Naive B cell (primary cell): ENCODE measurements at regions not wholly inside any gene's neighbourhood (a gene's known extent, or its start where the extent isn't known, plus 50 kb on each side); places are given as distances from the start of the nearest gene placed in this dataset.
"Not testable (repeated sequence)": the region's sequence is repeated elsewhere in the genome, so short reads cannot be mapped to it uniquely, and the experiment has no call there.

ENCODE experiments used
- ATAC-seq, 2 donors: fragments of 150-1000 bp; cut with Tn5 transposase; 2 replicates each; pipeline ENCODE4 v1.10.0; 2021; ENCODE audit warnings: low read depth in 2 of 2, mild to moderate bottlenecking in 2 of 2, moderate library complexity in 2 of 2
- DNase-seq: peaks from one replicate; pipeline ENCODE4 v3.0.0; 2022
- H3K27ac Mint-ChIP-seq, 6 donors: one replicate each; pipeline ENCODE4 v1.8.0; 2020 to 2022; ENCODE audit warnings: mild to moderate bottlenecking in 6 of 6, mixed read lengths in 6 of 6, moderate library complexity in 5 of 6, inconsistent platforms in 2 of 6
- H3K27me3 Mint-ChIP-seq, 3 donors: one replicate each; pipeline ENCODE4 v1.8.0; 2021 to 2022; ENCODE audit warnings: mixed read lengths in 3 of 3, mild to moderate bottlenecking in 1 of 3
- H3K36me3 Mint-ChIP-seq, 2 donors: one replicate each; pipeline ENCODE4 v1.8.0; 2020 to 2022; ENCODE audit warnings: mixed read lengths in 2 of 2, inconsistent platforms in 1 of 2, mild to moderate bottlenecking in 1 of 2
- H3K4me1 Mint-ChIP-seq, 3 donors: one replicate each; pipeline ENCODE4 v1.8.0; 2020 to 2022; ENCODE audit warnings: mixed read lengths in 3 of 3, inconsistent platforms in 1 of 3, mild to moderate bottlenecking in 1 of 3, moderate library complexity in 1 of 3
- H3K4me3 Mint-ChIP-seq, 8 donors: one replicate each; pipeline ENCODE4 v1.8.0; 2020 to 2022; ENCODE audit warnings: mild to moderate bottlenecking in 8 of 8, mixed read lengths in 8 of 8, moderate library complexity in 8 of 8, inconsistent platforms in 2 of 8
- H3K9me3 Mint-ChIP-seq, 7 donors: one replicate each; pipeline ENCODE4 v1.8.0; 2020 to 2022; ENCODE audit warnings: mixed read lengths in 7 of 7, mild to moderate bottlenecking in 5 of 7, inconsistent platforms in 2 of 7, moderate library complexity in 1 of 7

GRCh38 chr12:34097213-34097612 lies 74.9 kb downstream of the ALG10 start:
- Mint-ChIP-seq H3K9me3 (no peaks in the 10 kb centered on the region), H3K27me3 (peaks cover 0 to 8% (median 0%) of the 10 kb centered on the region in 3 donors), H3K36me3 (no peaks in the 10 kb centered on the region), H3K27ac (no peak overlapping the region), H3K4me3 (no peak overlapping the region), H3K4me1 (no peaks in the 10 kb centered on the region)
- DNase-seq (no peak), ATAC-seq (no peak)

DNA sequence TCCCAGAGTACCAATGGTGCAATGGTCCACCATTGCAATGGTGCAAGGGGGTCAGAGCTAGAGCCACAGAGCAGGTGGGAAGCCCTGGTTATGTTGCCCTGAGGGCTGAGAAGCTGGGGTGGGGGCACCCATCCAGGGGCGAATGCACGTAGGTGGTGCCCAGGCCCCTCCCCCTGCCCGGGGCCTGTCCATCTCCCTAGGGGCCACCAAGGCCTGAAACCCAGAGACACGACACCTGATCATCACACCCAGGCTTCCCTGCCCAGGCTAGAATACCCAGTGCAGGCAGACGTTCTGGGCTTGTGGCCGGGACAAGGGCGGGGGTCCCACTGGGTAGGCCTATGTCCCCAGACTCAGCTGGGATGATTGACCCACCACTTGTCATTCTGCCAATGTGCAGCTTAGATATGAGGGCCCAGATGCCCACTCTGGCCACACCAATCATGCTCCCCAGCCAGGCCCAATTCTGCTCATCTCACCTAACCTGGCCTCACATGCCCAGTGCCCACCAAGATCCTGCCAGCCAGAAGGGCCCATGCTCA lies 83.2 kb downstream of the ALG10 start:
- Mint-ChIP-seq H3K9me3 (no peaks in the 10 kb centered on the region), H3K27ac (no peak overlapping the region), H3K27me3 (peaks cover 10 to 29% (median 25%) of the 10 kb centered on the region in 3 donors), H3K36me3 (no peaks in the 10 kb centered on the region), H3K4me1 (peaks cover 0 to 2% (median 0%) of the 10 kb centered on the region in 3 donors), H3K4me3 (no peak overlapping the region)
- DNase-seq (no peak), ATAC-seq (no peak)

DNA sequence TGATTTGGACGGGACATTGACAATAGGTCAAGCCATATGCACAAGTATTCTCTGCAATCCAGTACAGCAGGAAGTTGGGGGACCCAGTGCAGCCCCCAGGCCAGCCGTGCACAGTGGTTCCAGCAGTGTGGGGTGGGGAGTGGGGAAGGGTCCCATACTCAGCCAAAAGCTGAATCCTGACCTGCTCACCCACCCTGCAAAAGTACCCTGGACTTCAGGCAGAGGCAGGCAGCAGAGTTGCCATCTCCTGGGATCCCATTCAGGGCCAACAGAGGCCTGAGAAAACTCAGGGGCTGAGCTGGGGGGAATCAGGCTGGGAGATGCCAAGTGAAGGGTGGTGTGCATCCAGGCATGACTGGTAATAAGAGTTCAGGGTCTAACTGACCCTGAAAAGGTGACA lies 83.9 kb downstream of the ALG10 start:
- H3K36me3 Mint-ChIP-seq: no peaks in the 10 kb centered on the region
- no peak for ATAC-seq
- DNase-seq: no peak
- H3K27me3 Mint-ChIP-seq: peaks cover 10 to 29% (median 25%) of the 10 kb centered on the region in 3 donors
- no peak overlapping the region for H3K4me3 Mint-ChIP-seq
- no peaks in the 10 kb centered on the region for H3K9me3 Mint-ChIP-seq
- no peak overlapping the region for H3K27ac Mint-ChIP-seq
- peaks cover 0 to 2% (median 0%) of the 10 kb centered on the region in 3 donors for H3K4me1 Mint-ChIP-seq

DNA sequence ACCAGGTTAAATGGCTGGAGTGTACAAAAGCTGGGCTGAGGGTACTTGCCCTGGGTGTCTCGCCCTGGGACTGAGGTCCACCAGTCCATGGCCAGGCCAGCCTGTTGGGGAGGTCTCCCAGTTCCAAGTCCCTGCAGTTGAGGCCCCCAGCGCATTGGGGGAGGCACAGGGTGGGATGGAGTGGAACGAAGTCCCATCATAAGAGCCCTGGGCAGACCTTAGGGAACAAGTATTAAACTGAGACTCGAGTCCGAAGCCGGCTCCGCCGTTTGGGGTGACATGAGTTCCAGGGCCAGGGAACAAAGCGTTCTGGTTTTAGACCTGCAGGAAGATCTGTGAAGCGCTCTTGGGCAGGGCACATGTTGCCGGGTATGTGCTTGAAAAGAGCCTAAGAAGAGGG lies 84.7 kb downstream of the ALG10 start:
- H3K4me1 Mint-ChIP-seq: peaks cover 0 to 2% (median 0%) of the 10 kb centered on the region in 3 donors
- no peak overlapping the region for H3K4me3 Mint-ChIP-seq
- H3K27me3 Mint-ChIP-seq: peaks cover 10 to 29% (median 25%) of the 10 kb centered on the region in 3 donors
- no peak overlapping the region for H3K27ac Mint-ChIP-seq
- ATAC-seq (no peak), DNase-seq (no peak)
- H3K36me3 Mint-ChIP-seq: no peaks in the 10 kb centered on the region
- H3K9me3 Mint-ChIP-seq: no peaks in the 10 kb centered on the region

- Mint-ChIP-seq H3K4me3 (no peak overlapping the region), H3K9me3 (no peaks in the 10 kb centered on the region), H3K27me3 (peaks cover 10 to 29% (median 25%) of the 10 kb centered on the region in 3 donors), H3K4me1 (peaks cover 0 to 2% (median 0%) of the 10 kb centered on the region in 3 donors), H3K27ac (no peak overlapping the region), H3K36me3 (no peaks in the 10 kb centered on the region)
- DNase-seq (no peak), ATAC-seq (no peak)
Measured at GRCh38 chr12:34107781-34108404, 85.6 kb downstream of the ALG10 start.

DNA sequence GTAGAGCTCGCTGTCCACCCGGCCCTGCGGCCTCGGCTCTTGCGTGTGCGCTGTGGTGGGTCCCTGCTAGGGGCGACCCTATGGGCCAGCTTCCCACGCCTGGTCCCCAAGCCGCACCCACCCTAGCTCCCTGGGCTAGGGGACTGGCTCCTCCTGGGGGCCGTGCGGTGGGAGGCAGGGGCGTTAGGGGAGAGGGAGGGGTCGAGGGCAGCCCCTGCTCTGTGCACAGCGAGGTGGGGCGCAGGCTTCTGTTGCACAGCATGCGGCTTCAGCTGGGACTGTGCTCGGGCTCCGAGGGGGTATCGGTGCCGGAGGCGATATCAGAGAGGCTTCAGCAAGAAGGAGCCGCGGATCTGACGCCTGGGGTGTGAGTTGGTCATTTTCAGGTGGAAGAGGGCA lies 86.1 kb downstream of the ALG10 start:
- peaks cover 0 to 2% (median 0%) of the 10 kb centered on the region in 3 donors for H3K4me1 Mint-ChIP-seq
- H3K36me3 Mint-ChIP-seq: no peaks in the 10 kb centered on the region
- no peaks in the 10 kb centered on the region for H3K9me3 Mint-ChIP-seq
- ATAC-seq (no peak), DNase-seq (no peak)
- no peak overlapping the region for H3K4me3 Mint-ChIP-seq
- H3K27ac Mint-ChIP-seq: no peak overlapping the region
- peaks cover 15 to 29% (median 25%) of the 10 kb centered on the region in 3 donors for H3K27me3 Mint-ChIP-seq

DNA sequence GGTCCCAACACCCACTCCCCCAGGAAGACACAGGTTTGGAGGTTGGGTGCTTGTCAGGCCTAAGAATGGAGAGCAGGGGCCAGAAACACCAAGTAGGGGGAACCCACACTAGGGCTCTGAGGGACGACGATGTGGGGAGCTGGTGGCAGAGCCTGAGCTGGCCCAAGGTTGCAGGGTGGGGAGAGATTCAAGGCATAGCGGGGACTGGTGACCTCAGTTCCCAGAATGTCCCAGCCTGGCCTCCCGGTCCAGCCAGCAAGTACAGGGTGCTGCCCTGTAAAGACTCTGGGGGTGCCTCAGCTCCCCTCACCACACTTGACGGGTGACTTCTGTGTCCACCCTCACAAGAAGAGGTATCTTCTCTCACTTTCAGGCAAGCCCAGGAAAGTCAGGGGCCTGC lies 86.7 kb downstream of the ALG10 start:
- H3K4me1 Mint-ChIP-seq: peaks cover 0 to 2% (median 0%) of the 10 kb centered on the region in 3 donors
- ATAC-seq: no peak
- H3K4me3 Mint-ChIP-seq: no peak overlapping the region
- no peaks in the 10 kb centered on the region for H3K9me3 Mint-ChIP-seq
- peaks cover 15 to 29% (median 25%) of the 10 kb centered on the region in 3 donors for H3K27me3 Mint-ChIP-seq
- no peak for DNase-seq
- H3K27ac Mint-ChIP-seq: no peak overlapping the region
- H3K36me3 Mint-ChIP-seq: no peaks in the 10 kb centered on the region

DNA sequence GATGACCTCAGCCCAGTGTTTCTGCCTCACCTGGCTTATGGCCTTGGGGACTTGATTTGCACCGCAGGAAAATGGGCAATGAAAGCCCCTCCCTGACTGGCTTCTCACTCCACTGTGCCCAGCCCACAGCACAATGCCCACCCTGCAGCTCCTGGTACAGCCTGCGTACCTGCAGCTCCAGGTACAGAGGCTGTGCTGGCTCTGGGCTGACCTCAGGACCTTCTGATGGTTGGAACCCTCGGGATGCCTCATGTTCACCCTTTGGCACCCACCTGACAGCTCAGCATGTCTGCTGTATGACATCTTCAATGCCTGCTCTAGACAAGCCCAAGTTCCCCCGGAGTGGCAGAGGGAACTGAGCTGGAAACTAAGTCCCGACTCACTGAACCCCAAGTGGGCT lies 87.1 kb downstream of the ALG10 start:
- H3K4me1 Mint-ChIP-seq: peaks cover 0 to 2% (median 0%) of the 10 kb centered on the region in 3 donors
- no peak for ATAC-seq
- no peaks in the 10 kb centered on the region for H3K9me3 Mint-ChIP-seq
- no peak for DNase-seq
- H3K4me3 Mint-ChIP-seq: no peak overlapping the region
- peaks cover 15 to 29% (median 25%) of the 10 kb centered on the region in 3 donors for H3K27me3 Mint-ChIP-seq
- no peaks in the 10 kb centered on the region for H3K36me3 Mint-ChIP-seq
- no peak overlapping the region for H3K27ac Mint-ChIP-seq

DNA sequence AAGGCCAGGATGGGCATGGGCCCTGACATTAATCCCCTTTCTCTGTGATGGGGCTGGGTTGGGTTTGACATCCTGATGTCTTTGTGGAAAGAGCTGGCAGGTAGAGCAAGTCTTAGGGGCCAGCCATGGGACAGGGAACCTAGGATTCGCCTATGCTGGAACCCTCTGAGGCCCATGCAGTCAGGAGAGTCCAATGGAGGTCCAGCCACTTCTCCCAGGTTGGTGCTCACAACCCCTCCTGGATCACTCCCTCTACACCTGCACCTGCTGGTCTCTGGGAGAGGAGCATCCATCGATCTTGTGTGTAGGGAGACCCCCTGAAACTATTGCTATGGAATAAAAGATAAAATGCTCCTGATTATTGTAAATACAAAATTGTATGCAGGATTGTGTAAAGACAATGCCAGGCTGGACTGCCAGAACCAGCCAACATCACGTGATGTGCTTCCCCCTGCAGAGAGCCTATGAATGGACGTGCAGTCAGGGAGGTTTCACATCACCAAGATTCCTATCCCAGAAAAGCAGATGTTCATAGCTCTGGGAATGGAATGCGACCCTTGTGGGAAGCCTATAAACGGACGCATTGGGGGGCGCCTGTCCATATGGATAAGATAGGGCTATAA lies 87.7 kb downstream of the ALG10 start:
- not testable (repeated sequence) for H3K4me1 Mint-ChIP-seq, DNase-seq, ATAC-seq, H3K9me3 Mint-ChIP-seq, H3K4me3 Mint-ChIP-seq, H3K27ac Mint-ChIP-seq, H3K36me3 Mint-ChIP-seq
- peaks cover 11 to 29% (median 25%) of the 10 kb centered on the region in 3 donors for H3K27me3 Mint-ChIP-seq

GRCh38 chr12:34119366-34119765 lies 97.1 kb downstream of the ALG10 start:
- ATAC-seq (no peak), DNase-seq (no peak)
- H3K36me3 Mint-ChIP-seq: no peaks in the 10 kb centered on the region
- no peaks in the 10 kb centered on the region for H3K27me3 Mint-ChIP-seq
- H3K9me3 Mint-ChIP-seq: no peaks in the 10 kb centered on the region
- no peak overlapping the region for H3K4me3 Mint-ChIP-seq
- H3K27ac Mint-ChIP-seq: no peak overlapping the region
- no peaks in the 10 kb centered on the region for H3K4me1 Mint-ChIP-seq

DNA sequence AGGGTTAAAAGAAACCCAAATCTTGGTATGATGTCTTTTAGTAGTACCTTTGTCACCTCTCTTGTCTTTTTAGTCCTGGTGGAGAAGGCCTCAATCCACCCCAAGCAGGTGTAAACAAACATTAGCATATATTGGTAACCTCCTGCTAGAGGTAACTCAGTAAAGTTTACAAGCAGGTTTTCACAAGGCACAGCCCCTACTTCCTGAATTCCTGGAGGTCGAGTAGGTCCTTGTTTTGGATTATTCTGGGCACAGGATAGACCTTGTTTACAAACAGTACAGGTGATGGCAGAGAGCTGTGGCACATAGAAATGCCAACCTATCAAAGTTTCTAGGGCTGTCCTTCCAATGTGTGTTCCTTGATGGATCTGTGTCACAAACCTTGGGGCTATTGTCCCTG lies 99.1 kb downstream of the ALG10 start:
- peaks cover 0 to 1% (median 0%) of the 10 kb centered on the region in 7 donors for H3K9me3 Mint-ChIP-seq
- peaks cover 4 to 13% (median 9%) of the 10 kb centered on the region in 3 donors for H3K4me1 Mint-ChIP-seq
- ATAC-seq: no peak
- no peaks in the 10 kb centered on the region for H3K27me3 Mint-ChIP-seq
- no peak for DNase-seq
- no peak overlapping the region for H3K4me3 Mint-ChIP-seq
- H3K27ac Mint-ChIP-seq: no peak overlapping the region
- H3K36me3 Mint-ChIP-seq: peaks cover 0 to 3% of the 10 kb centered on the region in 2 donors

GRCh38 chr12:34123092-34123491 lies 100.8 kb downstream of the ALG10 start:
- H3K9me3 Mint-ChIP-seq, H3K27me3 Mint-ChIP-seq, H3K27ac Mint-ChIP-seq, H3K4me3 Mint-ChIP-seq: not testable (repeated sequence)
- DNase-seq (peak; percentile 42), ATAC-seq (peak; percentile 43 to 58)
- peaks cover 11 to 24% (median 16%) of the 10 kb centered on the region in 3 donors for H3K4me1 Mint-ChIP-seq
- peaks cover 0 to 10% of the 10 kb centered on the region in 2 donors for H3K36me3 Mint-ChIP-seq

DNA sequence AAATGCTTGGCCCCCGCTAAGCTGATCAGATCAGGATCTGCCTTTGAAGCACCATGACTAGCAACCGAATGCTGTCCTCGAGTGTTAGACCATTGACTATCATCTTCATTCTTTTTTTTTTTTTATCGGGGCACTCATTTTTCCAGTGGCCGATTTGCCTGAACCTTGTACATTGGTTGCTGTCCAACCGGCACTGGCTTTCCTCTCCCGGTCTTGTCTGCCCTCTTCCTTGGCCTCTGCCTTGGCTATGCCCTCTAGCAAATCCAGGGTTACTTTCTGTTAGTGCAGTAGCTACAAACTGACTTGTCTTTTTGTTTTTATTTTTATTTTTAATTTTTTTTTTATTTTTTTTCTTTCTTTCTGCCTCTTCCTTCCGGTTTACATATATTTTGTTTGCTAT lies 102.3 kb downstream of the ALG10 start:
- Mint-ChIP-seq H3K4me3 (no peak overlapping the region), H3K27me3 (peaks cover 0 to 15% (median 0%) of the 10 kb centered on the region in 3 donors), H3K27ac (no peak overlapping the region), H3K4me1 (peaks cover 15 to 37% (median 19%) of the 10 kb centered on the region in 3 donors), H3K36me3 (peaks cover 0 to 10% of the 10 kb centered on the region in 2 donors), H3K9me3 (peaks cover 0 to 6% (median 0%) of the 10 kb centered on the region in 7 donors)
- no peak for DNase-seq
- ATAC-seq: no peak

GRCh38 chr12:34126239-34126641 lies 103.9 kb downstream of the ALG10 start:
- DNase-seq: peak; percentile 12
- H3K4me3 Mint-ChIP-seq: peak overlapping the region; percentile 45 to 90 (median 73)
- peaks cover 0 to 10% of the 10 kb centered on the region in 2 donors for H3K36me3 Mint-ChIP-seq
- peaks cover 0 to 20% (median 0%) of the 10 kb centered on the region in 3 donors for H3K27me3 Mint-ChIP-seq
- H3K9me3 Mint-ChIP-seq: peaks cover 0 to 6% (median 3%) of the 10 kb centered on the region in 7 donors
- peaks cover 15 to 37% (median 19%) of the 10 kb centered on the region in 3 donors for H3K4me1 Mint-ChIP-seq
- peak in 1 of 2 donors; percentile 45 for ATAC-seq
- H3K27ac Mint-ChIP-seq: peak overlapping the region in 4 of 6 donors; percentile 14 to 90 (median 72)
